T-helper 17 cell (primary cell): ENCODE measurements at regions not wholly inside any gene's neighbourhood (a gene's known extent, or its start where the extent isn't known, plus 50 kb on each side); places are given as distances from the start of the nearest gene placed in this dataset.
A peak's percentile ranks its signal among the peaks of the same experiment; 100 is the strongest.

ENCODE experiments used
- ATAC-seq: fragments of 150-1000 bp; cut with Tn5 transposase; 2 replicates; pipeline ENCODE4 v1.10.0; 2021; ENCODE audit warnings: mild to moderate bottlenecking, moderate library complexity
- DNase-seq, 3 donors: peaks; one replicate each; pipeline versions ENCODE4 v3.0.0 to v3.0.0-alpha.2; 2020 to 2021
- H3K9me3 ChIP-seq: one replicate; pipeline ENCODE4 v1.7.0; 2013; ENCODE audit warnings: low read length, mild to moderate bottlenecking; ENCODE audit not compliant: control insufficient read depth, poor library complexity, severe bottlenecking
- H3K27ac Mint-ChIP-seq: one replicate; pipeline ENCODE4 v1.8.0; 2022; ENCODE audit warnings: mild to moderate bottlenecking, moderate library complexity, mixed read lengths
- H3K27me3 Mint-ChIP-seq: one replicate; pipeline ENCODE4 v1.8.0; 2022; ENCODE audit warnings: mixed read lengths
- H3K36me3 Mint-ChIP-seq: one replicate; pipeline ENCODE4 v1.8.0; 2022; ENCODE audit warnings: low read depth, mixed read lengths
- H3K4me1 Mint-ChIP-seq: one replicate; pipeline ENCODE4 v1.8.0; 2022; ENCODE audit warnings: mild to moderate bottlenecking, mixed read lengths
- H3K4me3 Mint-ChIP-seq: one replicate; pipeline ENCODE4 v1.8.0; 2022; ENCODE audit warnings: mild to moderate bottlenecking, moderate library complexity, mixed read lengths

GRCh38 chr20:51335329-51335841 is 207.1 kb downstream of the NFATC2 start:
- no peaks in the 10 kb centered on the region for H3K9me3 ChIP-seq
- Mint-ChIP-seq H3K27ac (no peak overlapping the region), H3K27me3 (peaks cover 4% of the 10 kb centered on the region), H3K36me3 (no peaks in the 10 kb centered on the region), H3K4me1 (peaks cover 7% of the 10 kb centered on the region), H3K4me3 (no peak overlapping the region)
- no peak for DNase-seq
- ATAC-seq = no peak

GRCh38 chr20:51334609-51335008 is 207.9 kb downstream of the NFATC2 start:
- Mint-ChIP-seq H3K27me3 (peaks cover 4% of the 10 kb centered on the region), H3K27ac (no peak overlapping the region), H3K36me3 (no peaks in the 10 kb centered on the region), H3K4me1 (peaks cover 7% of the 10 kb centered on the region), H3K4me3 (no peak overlapping the region)
- H3K9me3 ChIP-seq = no peaks in the 10 kb centered on the region
- DNase-seq (no peak), ATAC-seq (no peak)

GRCh38 chr20:51333971-51334370 is 208.5 kb downstream of the NFATC2 start:
- H3K9me3 ChIP-seq = no peaks in the 10 kb centered on the region
- peaks cover 4% of the 10 kb centered on the region for H3K27me3 Mint-ChIP-seq
- no peaks in the 10 kb centered on the region for H3K36me3 Mint-ChIP-seq
- no peak for DNase-seq
- ATAC-seq = no peak
- no peak overlapping the region for H3K4me3 Mint-ChIP-seq
- H3K27ac Mint-ChIP-seq = no peak overlapping the region
- H3K4me1 Mint-ChIP-seq = peaks cover 7% of the 10 kb centered on the region

GRCh38 chr20:51333446-51333845 is 209.1 kb downstream of the NFATC2 start:
- ATAC-seq (no peak), DNase-seq (no peak)
- no peaks in the 10 kb centered on the region for H3K9me3 ChIP-seq
- Mint-ChIP-seq H3K27me3 (peaks cover 5% of the 10 kb centered on the region), H3K27ac (no peak overlapping the region), H3K4me1 (peaks cover 7% of the 10 kb centered on the region), H3K36me3 (no peaks in the 10 kb centered on the region), H3K4me3 (no peak overlapping the region)

GRCh38 chr20:51331481-51331880 is 211.0 kb downstream of the NFATC2 start:
- DNase-seq = no peak
- peaks cover 16% of the 10 kb centered on the region for H3K27me3 Mint-ChIP-seq
- ATAC-seq = no peak
- no peaks in the 10 kb centered on the region for H3K4me1 Mint-ChIP-seq
- H3K9me3 ChIP-seq = no peaks in the 10 kb centered on the region
- no peaks in the 10 kb centered on the region for H3K36me3 Mint-ChIP-seq
- H3K27ac Mint-ChIP-seq = no peak overlapping the region
- no peak overlapping the region for H3K4me3 Mint-ChIP-seq

- Mint-ChIP-seq H3K4me3 (no peak overlapping the region), H3K27ac (no peak overlapping the region), H3K36me3 (no peaks in the 10 kb centered on the region), H3K27me3 (peaks cover 32% of the 10 kb centered on the region), H3K4me1 (peaks cover 3% of the 10 kb centered on the region)
- no peaks in the 10 kb centered on the region for H3K9me3 ChIP-seq
- no peak for ATAC-seq
- no peak for DNase-seq
Observed at GRCh38 chr20:51329845-51330244, 212.7 kb downstream of the NFATC2 start.

GRCh38 chr20:51327251-51327841 is 215.2 kb downstream of the NFATC2 start:
- Mint-ChIP-seq H3K4me3 (no peak overlapping the region), H3K27me3 (peaks cover 40% of the 10 kb centered on the region)

GRCh38 chr20:51326201-51326819 is 216.2 kb downstream of the NFATC2 start:
- peaks cover 40% of the 10 kb centered on the region for H3K27me3 Mint-ChIP-seq
- DNase-seq (peak in 2 of 3 donors; percentile 23 to 47), ATAC-seq (peak; percentile 48)
- H3K27ac Mint-ChIP-seq = no peak overlapping the region
- peaks cover 3% of the 10 kb centered on the region for H3K4me1 Mint-ChIP-seq
- no peaks in the 10 kb centered on the region for H3K36me3 Mint-ChIP-seq
- no peak overlapping the region for H3K4me3 Mint-ChIP-seq
- no peaks in the 10 kb centered on the region for H3K9me3 ChIP-seq

More at GRCh38 chr20:51327251-51327841, 215.2 kb downstream of the NFATC2 start:
- H3K9me3 ChIP-seq = no peaks in the 10 kb centered on the region
- DNase-seq (no peak), ATAC-seq (no peak)
- Mint-ChIP-seq H3K36me3 (no peaks in the 10 kb centered on the region), H3K27ac (no peak overlapping the region), H3K4me1 (peaks cover 3% of the 10 kb centered on the region)

GRCh38 chr20:51322164-51322707 is 220.3 kb downstream of the NFATC2 start:
- H3K27ac Mint-ChIP-seq = no peak overlapping the region
- peaks cover 8% of the 10 kb centered on the region for H3K4me1 Mint-ChIP-seq
- no peak overlapping the region for H3K4me3 Mint-ChIP-seq
- ATAC-seq (no peak), DNase-seq (no peak)
- peaks cover 49% of the 10 kb centered on the region for H3K27me3 Mint-ChIP-seq
- H3K36me3 Mint-ChIP-seq = no peaks in the 10 kb centered on the region
- peaks cover 2% of the 10 kb centered on the region for H3K9me3 ChIP-seq

- H3K4me1 Mint-ChIP-seq = peaks cover 8% of the 10 kb centered on the region
- no peak overlapping the region for H3K27ac Mint-ChIP-seq
- no peak for ATAC-seq
- H3K36me3 Mint-ChIP-seq = no peaks in the 10 kb centered on the region
- H3K27me3 Mint-ChIP-seq = peaks cover 49% of the 10 kb centered on the region
- no peak for DNase-seq
- H3K9me3 ChIP-seq = peaks cover 2% of the 10 kb centered on the region
- H3K4me3 Mint-ChIP-seq = no peak overlapping the region
Observed at GRCh38 chr20:51321343-51322163, 221.0 kb downstream of the NFATC2 start.

GRCh38 chr20:51319522-51319921 is 223.0 kb downstream of the NFATC2 start:
- no peaks in the 10 kb centered on the region for H3K36me3 Mint-ChIP-seq
- H3K9me3 ChIP-seq = peaks cover 2% of the 10 kb centered on the region
- no peak overlapping the region for H3K4me3 Mint-ChIP-seq
- H3K27ac Mint-ChIP-seq = no peak overlapping the region
- H3K27me3 Mint-ChIP-seq = peaks cover 31% of the 10 kb centered on the region
- H3K4me1 Mint-ChIP-seq = peaks cover 5% of the 10 kb centered on the region
- no peak for ATAC-seq
- no peak for DNase-seq

GRCh38 chr20:51318058-51318949 is 224.2 kb downstream of the NFATC2 start:
- no peaks in the 10 kb centered on the region for H3K36me3 Mint-ChIP-seq

More at GRCh38 chr20:51318058-51318949, 224.2 kb downstream of the NFATC2 start:
- DNase-seq = peak in 2 of 3 donors; percentile 16 to 30
- ATAC-seq = peak; percentile 62
- H3K9me3 ChIP-seq = peaks cover 2% of the 10 kb centered on the region
- no peak overlapping the region for H3K27ac Mint-ChIP-seq
- H3K4me1 Mint-ChIP-seq = peaks cover 5% of the 10 kb centered on the region
- H3K4me3 Mint-ChIP-seq = peak overlapping the region; percentile 79
- peaks cover 30% of the 10 kb centered on the region for H3K27me3 Mint-ChIP-seq
